ENCODE measurements at regions not wholly inside any gene's neighbourhood (a gene's known extent, or its start where the extent isn't known, plus 50 kb on each side); places are given as distances from the start of the nearest gene placed in this dataset.

- Histone ChIP-seq H3K36me3 (ENCODE audit: control insufficient read depth, insufficient read depth, low read length) (no peaks in the 10 kb centered on the region), H3K4me3 (ENCODE audit: insufficient read depth, low read depth, low read length) (no peak overlapping the region), H3K27ac (ENCODE audit: insufficient read depth, low read depth, low read length, poor library complexity, severe bottlenecking) (no peak overlapping the region), H3K27me3 (ENCODE audit: control insufficient read depth, insufficient read depth, low read length, poor library complexity, severe bottlenecking) (no peaks in the 10 kb centered on the region), H3K4me1 (ENCODE audit: control insufficient read depth, insufficient read depth, low read length) (peaks cover 7% of the 10 kb centered on the region), H3K9me3 (ENCODE audit: control insufficient read depth, low read length) (no peaks in the 10 kb centered on the region)
- WGBS, 2 experiments = 80% methylated on average over 1 of the region's 1 CpG; no CpG with 5 or more reads in 1 of the 2 experiments
Measured at GRCh38 chr3:17931131-17931530, 188.7 kb upstream of the TBC1D5 start.

DNA sequence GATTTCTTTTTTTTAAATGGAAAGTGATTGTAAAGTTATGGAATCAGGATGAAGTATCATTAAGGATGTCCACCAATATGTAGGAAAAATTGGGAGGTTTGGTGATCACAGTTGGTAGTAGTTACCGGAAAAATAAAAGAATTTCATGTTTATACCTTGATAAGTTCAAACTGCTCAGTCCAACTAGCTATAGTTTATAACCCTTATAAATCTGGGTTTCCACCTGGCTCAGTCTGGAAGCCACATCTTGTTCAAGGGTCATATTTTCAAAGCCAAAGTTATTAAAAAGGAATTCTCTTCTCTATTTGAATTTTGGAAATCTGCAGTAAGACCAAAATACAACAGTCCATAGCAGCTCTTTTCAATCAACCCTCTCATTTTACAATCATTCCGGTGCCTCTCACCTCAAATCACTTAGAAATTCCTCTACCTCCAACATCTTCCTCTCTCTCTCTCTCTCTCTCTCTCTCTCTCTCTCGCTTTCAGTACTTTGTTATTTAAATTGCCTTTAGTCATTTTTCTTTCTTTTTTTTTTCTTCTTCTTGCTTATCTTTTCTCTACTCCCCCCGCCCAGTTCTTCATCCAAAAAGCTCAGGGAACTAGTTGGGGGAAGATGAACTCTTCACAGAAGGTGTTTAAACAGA, 186.2 kb upstream of the TBC1D5 start:
- H3K9me3 ChIP-seq (ENCODE audit: control insufficient read depth, low read length) = no peaks in the 10 kb centered on the region
- no peak overlapping the region for H3K4me3 ChIP-seq (ENCODE audit: insufficient read depth, low read depth, low read length)
- H3K27ac ChIP-seq (ENCODE audit: insufficient read depth, low read depth, low read length, poor library complexity, severe bottlenecking) = no peak overlapping the region
- peaks cover 4% of the 10 kb centered on the region for H3K4me1 ChIP-seq (ENCODE audit: control insufficient read depth, insufficient read depth, low read length)
- no peaks in the 10 kb centered on the region for H3K36me3 ChIP-seq (ENCODE audit: control insufficient read depth, insufficient read depth, low read length)
- whole genome bisulfite sequencing, 2 experiments = 84 to 96% methylated on average over 3 of the region's 4 CpGs
- no peaks in the 10 kb centered on the region for H3K27me3 ChIP-seq (ENCODE audit: control insufficient read depth, insufficient read depth, low read length, poor library complexity, severe bottlenecking)

GRCh38 chr3:17927036-17927435, 184.6 kb upstream of the TBC1D5 start:
- Histone ChIP-seq H3K27me3 (ENCODE audit: control insufficient read depth, insufficient read depth, low read length, poor library complexity, severe bottlenecking) (no peaks in the 10 kb centered on the region), H3K27ac (ENCODE audit: insufficient read depth, low read depth, low read length, poor library complexity, severe bottlenecking) (no peak overlapping the region), H3K36me3 (ENCODE audit: control insufficient read depth, insufficient read depth, low read length) (no peaks in the 10 kb centered on the region), H3K4me3 (ENCODE audit: insufficient read depth, low read depth, low read length) (no peak overlapping the region), H3K4me1 (ENCODE audit: control insufficient read depth, insufficient read depth, low read length) (no peaks in the 10 kb centered on the region), H3K9me3 (ENCODE audit: control insufficient read depth, low read length) (no peaks in the 10 kb centered on the region)
- WGBS, 2 experiments = 96 to 98% methylated on average over 3 of the region's 3 CpGs

- 90 to 97% methylated on average over 2 to 3 of the region's 4 CpGs for WGBS, 2 experiments
Measured at GRCh38 chr3:17915341-17915740, 172.9 kb upstream of the TBC1D5 start.

GRCh38 chr3:17913359-17913758, 170.9 kb upstream of the TBC1D5 start:
- 70 to 93% methylated on average over 2 of the region's 2 CpGs for WGBS, 2 experiments
- Histone ChIP-seq H3K4me1 (ENCODE audit: control insufficient read depth, insufficient read depth, low read length) (peaks cover 4% of the 10 kb centered on the region), H3K36me3 (ENCODE audit: control insufficient read depth, insufficient read depth, low read length) (no peaks in the 10 kb centered on the region), H3K27ac (ENCODE audit: insufficient read depth, low read depth, low read length, poor library complexity, severe bottlenecking) (no peak overlapping the region), H3K4me3 (ENCODE audit: insufficient read depth, low read depth, low read length) (no peak overlapping the region), H3K27me3 (ENCODE audit: control insufficient read depth, insufficient read depth, low read length, poor library complexity, severe bottlenecking) (no peaks in the 10 kb centered on the region), H3K9me3 (ENCODE audit: control insufficient read depth, low read length) (no peaks in the 10 kb centered on the region)

More at GRCh38 chr3:17915341-17915740, 172.9 kb upstream of the TBC1D5 start:
- H3K36me3 ChIP-seq (ENCODE audit: control insufficient read depth, insufficient read depth, low read length) = no peaks in the 10 kb centered on the region
- no peaks in the 10 kb centered on the region for H3K4me1 ChIP-seq (ENCODE audit: control insufficient read depth, insufficient read depth, low read length)
- H3K27ac ChIP-seq (ENCODE audit: insufficient read depth, low read depth, low read length, poor library complexity, severe bottlenecking) = no peak overlapping the region
- no peaks in the 10 kb centered on the region for H3K9me3 ChIP-seq (ENCODE audit: control insufficient read depth, low read length)
- no peak overlapping the region for H3K4me3 ChIP-seq (ENCODE audit: insufficient read depth, low read depth, low read length)
- H3K27me3 ChIP-seq (ENCODE audit: control insufficient read depth, insufficient read depth, low read length, poor library complexity, severe bottlenecking) = no peaks in the 10 kb centered on the region

DNA sequence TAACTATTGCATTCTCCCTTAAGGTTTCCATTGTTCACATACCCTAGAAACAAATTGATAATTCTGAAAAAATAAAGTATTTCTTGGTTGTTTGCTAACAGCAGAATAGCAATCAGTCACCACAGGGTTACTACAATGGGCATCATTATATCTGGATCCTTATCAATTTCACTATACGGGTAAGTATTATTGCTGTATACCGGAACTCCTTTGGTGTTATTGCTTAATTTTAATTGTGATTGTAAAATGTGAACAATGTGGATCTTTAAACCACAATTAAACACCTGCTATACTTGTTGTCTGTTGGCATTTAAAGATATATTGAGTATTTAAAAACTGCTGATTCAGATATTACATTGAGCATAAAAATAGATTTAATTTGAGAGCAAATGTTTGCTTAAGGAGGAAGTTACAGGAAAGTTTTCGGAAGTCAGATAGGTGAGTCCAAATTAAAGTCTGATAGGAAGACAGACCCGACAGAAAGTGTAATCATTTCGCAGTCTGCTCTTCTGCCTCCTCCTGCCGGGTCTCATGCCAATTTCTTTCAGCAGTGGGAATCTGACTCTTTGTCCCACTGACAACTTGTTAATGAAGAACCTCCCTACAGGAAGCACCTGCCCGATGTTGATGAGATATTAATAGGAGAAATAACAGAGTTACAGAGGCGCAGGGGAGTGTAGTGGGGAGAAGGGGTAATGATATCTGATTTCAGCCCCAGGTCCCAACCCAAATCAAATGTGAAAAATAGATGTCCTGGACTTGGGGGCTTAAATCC, 169.7 kb upstream of the TBC1D5 start:
- H3K4me3 ChIP-seq (ENCODE audit: insufficient read depth, low read depth, low read length) = no peak overlapping the region
- WGBS, 2 experiments = 83 to 90% methylated on average over 8 of the region's 8 CpGs
- H3K4me1 ChIP-seq (ENCODE audit: control insufficient read depth, insufficient read depth, low read length) = peaks cover 4% of the 10 kb centered on the region
- no peak overlapping the region for H3K27ac ChIP-seq (ENCODE audit: insufficient read depth, low read depth, low read length, poor library complexity, severe bottlenecking)
- H3K36me3 ChIP-seq (ENCODE audit: control insufficient read depth, insufficient read depth, low read length) = no peaks in the 10 kb centered on the region
- H3K9me3 ChIP-seq (ENCODE audit: control insufficient read depth, low read length) = no peaks in the 10 kb centered on the region
- no peaks in the 10 kb centered on the region for H3K27me3 ChIP-seq (ENCODE audit: control insufficient read depth, insufficient read depth, low read length, poor library complexity, severe bottlenecking)

GRCh38 chr3:17910922-17911321, 168.5 kb upstream of the TBC1D5 start:
- H3K4me1 ChIP-seq (ENCODE audit: control insufficient read depth, insufficient read depth, low read length) = peaks cover 4% of the 10 kb centered on the region
- H3K27ac ChIP-seq (ENCODE audit: insufficient read depth, low read depth, low read length, poor library complexity, severe bottlenecking) = no peak overlapping the region
- H3K36me3 ChIP-seq (ENCODE audit: control insufficient read depth, insufficient read depth, low read length) = no peaks in the 10 kb centered on the region
- no peaks in the 10 kb centered on the region for H3K27me3 ChIP-seq (ENCODE audit: control insufficient read depth, insufficient read depth, low read length, poor library complexity, severe bottlenecking)
- WGBS, 2 experiments = 93 to 96% methylated on average over 1 of the region's 1 CpG
- H3K4me3 ChIP-seq (ENCODE audit: insufficient read depth, low read depth, low read length) = no peak overlapping the region
- no peaks in the 10 kb centered on the region for H3K9me3 ChIP-seq (ENCODE audit: control insufficient read depth, low read length)

GRCh38 chr3:17909714-17910113, 167.3 kb upstream of the TBC1D5 start:
- Histone ChIP-seq H3K4me3 (ENCODE audit: insufficient read depth, low read depth, low read length) (no peak overlapping the region), H3K36me3 (ENCODE audit: control insufficient read depth, insufficient read depth, low read length) (no peaks in the 10 kb centered on the region), H3K27me3 (ENCODE audit: control insufficient read depth, insufficient read depth, low read length, poor library complexity, severe bottlenecking) (no peaks in the 10 kb centered on the region), H3K27ac (ENCODE audit: insufficient read depth, low read depth, low read length, poor library complexity, severe bottlenecking) (no peak overlapping the region), H3K9me3 (ENCODE audit: control insufficient read depth, low read length) (no peaks in the 10 kb centered on the region), H3K4me1 (ENCODE audit: control insufficient read depth, insufficient read depth, low read length) (peaks cover 4% of the 10 kb centered on the region)
- 92 to 98% methylated on average over 3 of the region's 3 CpGs for WGBS, 2 experiments

GRCh38 chr3:17908399-17909191, 166.2 kb upstream of the TBC1D5 start:
- Histone ChIP-seq H3K27me3 (ENCODE audit: control insufficient read depth, insufficient read depth, low read length, poor library complexity, severe bottlenecking) (no peaks in the 10 kb centered on the region), H3K27ac (ENCODE audit: insufficient read depth, low read depth, low read length, poor library complexity, severe bottlenecking) (no peak overlapping the region), H3K4me3 (ENCODE audit: insufficient read depth, low read depth, low read length) (no peak overlapping the region), H3K36me3 (ENCODE audit: control insufficient read depth, insufficient read depth, low read length) (no peaks in the 10 kb centered on the region), H3K4me1 (ENCODE audit: control insufficient read depth, insufficient read depth, low read length) (peaks cover 4% of the 10 kb centered on the region), H3K9me3 (ENCODE audit: control insufficient read depth, low read length) (no peaks in the 10 kb centered on the region)
- 81% methylated on average over 5 of the region's 5 CpGs for WGBS, 2 experiments

DNA sequence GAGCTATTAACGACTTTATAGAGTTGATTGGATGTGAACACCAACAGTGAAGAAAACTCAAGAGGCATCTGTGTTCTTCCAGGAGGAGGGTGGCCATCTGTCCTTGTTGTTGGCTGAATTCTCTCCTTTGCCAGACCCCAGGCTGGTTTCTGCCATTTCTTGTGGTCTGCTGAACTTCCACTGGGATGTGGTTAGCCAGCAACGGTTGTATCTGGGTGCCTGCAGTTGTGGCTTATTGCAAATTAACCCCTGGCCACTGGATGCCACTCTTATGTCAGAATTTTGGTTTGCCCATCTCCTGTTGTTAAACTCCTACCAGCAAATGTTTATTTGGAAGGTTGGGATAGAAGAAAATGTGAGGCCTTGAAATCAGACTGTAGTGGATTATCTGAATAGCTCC, 163.6 kb upstream of the TBC1D5 start:
- H3K9me3 ChIP-seq (ENCODE audit: control insufficient read depth, low read length) = no peaks in the 10 kb centered on the region
- H3K4me1 ChIP-seq (ENCODE audit: control insufficient read depth, insufficient read depth, low read length) = peaks cover 4% of the 10 kb centered on the region
- 88 to 94% methylated on average over 2 of the region's 2 CpGs for WGBS, 2 experiments
- H3K27me3 ChIP-seq (ENCODE audit: control insufficient read depth, insufficient read depth, low read length, poor library complexity, severe bottlenecking) = no peaks in the 10 kb centered on the region
- no peak overlapping the region for H3K27ac ChIP-seq (ENCODE audit: insufficient read depth, low read depth, low read length, poor library complexity, severe bottlenecking)
- no peak overlapping the region for H3K4me3 ChIP-seq (ENCODE audit: insufficient read depth, low read depth, low read length)
- H3K36me3 ChIP-seq (ENCODE audit: control insufficient read depth, insufficient read depth, low read length) = no peaks in the 10 kb centered on the region
